Left ventricle myocardium inferior (tissue), 1 donor: ENCODE measurements at regions not wholly inside any gene's neighbourhood (a gene's known extent, or its start where the extent isn't known, plus 50 kb on each side); places are given as distances from the start of the nearest gene placed in this dataset.

Source experiments
- DNase-seq: peaks from one replicate; pipeline ENCODE4 v3.0.0-alpha.2; 2020
- H3K27ac ChIP-seq: fragments of 200-600 bp; replicated peaks from 2 replicates; pipeline ENCODE4 v1.8.0; 2021
- H3K27me3 ChIP-seq: fragments of 200-600 bp; 2 replicates; pipeline ENCODE4 v1.8.0; 2021; ENCODE audit warnings: low read depth
- H3K36me3 ChIP-seq: fragments of 200-600 bp; 2 replicates; pipeline ENCODE4 v1.8.0; 2021
- H3K4me1 ChIP-seq: fragments of 200-600 bp; 2 replicates; pipeline ENCODE4 v1.8.0; 2021
- H3K4me3 ChIP-seq: fragments of 200-600 bp; 2 replicates; pipeline ENCODE4 v1.8.0; 2021; ENCODE audit warnings: mild to moderate bottlenecking, moderate library complexity
- H3K9me3 ChIP-seq: fragments of 200-600 bp; replicated peaks from 2 replicates; pipeline ENCODE4 v1.8.0; 2021
- CTCF ChIP-seq: fragments of 200-600 bp; IDR thresholded peaks from 2 replicates; pipeline ENCODE4 v1.8.0; 2021; ENCODE audit warnings: antibody characterized with exemption, mild to moderate bottlenecking, borderline replicate concordance
- intact Hi-C: fragments of 100-400 bp; cut with micrococcal nuclease; formaldehyde crosslinking; loops from one replicate; pipeline ENCODE4 v1.11.0; 2022
- donor health status: DM: no; HTN: yes; CAD: no; lungs with severe emphysema.

- Histone ChIP-seq H3K27me3 (peaks cover 53% of the 10 kb centered on the region), H3K9me3 (no peaks in the 10 kb centered on the region), H3K27ac (no peak overlapping the region), H3K36me3 (no peaks in the 10 kb centered on the region), H3K4me1 (no peaks in the 10 kb centered on the region), H3K4me3 (no peak overlapping the region)
- TF ChIP-seq CTCF: no peak
- intact Hi-C loops: no loop called here
- DNase-seq: no peak
Measured at GRCh38 chr13:111958612-111959395, 108.1 kb upstream of the SOX1 start.

- DNase-seq: no peak
- Histone ChIP-seq H3K27ac (no peak overlapping the region), H3K4me1 (no peaks in the 10 kb centered on the region), H3K36me3 (no peaks in the 10 kb centered on the region), H3K27me3 (peaks cover 45% of the 10 kb centered on the region), H3K4me3 (no peak overlapping the region), H3K9me3 (no peaks in the 10 kb centered on the region)
- no peak for TF ChIP-seq CTCF
- intact Hi-C loops: no loop called here
Measured at GRCh38 chr13:111960152-111960772, 106.7 kb upstream of the SOX1 start.

GRCh38 chr13:111961236-111961635, 105.7 kb upstream of the SOX1 start:
- intact Hi-C loops: no loop called here
- no peak overlapping the region for H3K4me3 ChIP-seq
- H3K9me3 ChIP-seq: no peaks in the 10 kb centered on the region
- no peaks in the 10 kb centered on the region for H3K4me1 ChIP-seq
- DNase-seq: no peak
- H3K27me3 ChIP-seq: peaks cover 45% of the 10 kb centered on the region
- TF ChIP-seq CTCF: no peak
- no peaks in the 10 kb centered on the region for H3K36me3 ChIP-seq
- no peak overlapping the region for H3K27ac ChIP-seq

- intact Hi-C loops: no loop called here
- Histone ChIP-seq H3K4me3 (no peak overlapping the region), H3K27me3 (peaks cover 41% of the 10 kb centered on the region), H3K36me3 (no peaks in the 10 kb centered on the region), H3K4me1 (no peaks in the 10 kb centered on the region), H3K27ac (no peak overlapping the region), H3K9me3 (no peaks in the 10 kb centered on the region)
- no peak for TF ChIP-seq CTCF
- DNase-seq: no peak
Measured at GRCh38 chr13:111961651-111962192, 105.2 kb upstream of the SOX1 start.

- TF ChIP-seq CTCF: no peak
- H3K36me3 ChIP-seq: no peaks in the 10 kb centered on the region
- H3K4me1 ChIP-seq: no peaks in the 10 kb centered on the region
- intact Hi-C loops: no loop called here
- no peak overlapping the region for H3K4me3 ChIP-seq
- H3K9me3 ChIP-seq: no peaks in the 10 kb centered on the region
- peaks cover 40% of the 10 kb centered on the region for H3K27me3 ChIP-seq
- no peak overlapping the region for H3K27ac ChIP-seq
- no peak for DNase-seq
Measured at GRCh38 chr13:111962431-111962891, 104.5 kb upstream of the SOX1 start.
